Inflammatory macrophage treated with lipopolysaccharide for 1 hour (primary cell): ENCODE measurements at regions not wholly inside any gene's neighbourhood (a gene's known extent, or its start where the extent isn't known, plus 50 kb on each side); places are given as distances from the start of the nearest gene placed in this dataset.

Experiments
- DNase-seq, 2 donors: peaks; one replicate each; pipeline ENCODE4 v3.0.0-alpha.2; 2020 to 2022

DNA sequence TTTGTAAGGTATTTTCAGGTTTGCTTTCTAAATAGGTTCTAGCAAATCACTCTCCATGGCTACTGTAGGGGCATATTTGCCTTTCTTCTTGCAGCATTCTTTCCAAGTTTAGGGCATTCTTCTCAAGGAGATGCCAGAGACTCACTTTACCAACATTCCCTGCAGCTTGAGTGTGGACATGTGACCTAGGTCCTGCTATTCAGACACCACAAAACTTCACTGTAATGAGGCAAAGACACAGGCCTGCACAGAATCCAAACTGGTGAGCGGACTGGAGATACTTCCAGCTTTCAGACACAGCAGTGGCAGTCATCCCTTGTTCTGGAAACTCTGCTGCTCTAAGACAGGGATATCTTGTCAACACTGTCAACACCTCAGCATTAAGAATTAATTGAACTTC, 146.4 kb upstream of the PFN2 start:
- no peak for DNase-seq

DNA sequence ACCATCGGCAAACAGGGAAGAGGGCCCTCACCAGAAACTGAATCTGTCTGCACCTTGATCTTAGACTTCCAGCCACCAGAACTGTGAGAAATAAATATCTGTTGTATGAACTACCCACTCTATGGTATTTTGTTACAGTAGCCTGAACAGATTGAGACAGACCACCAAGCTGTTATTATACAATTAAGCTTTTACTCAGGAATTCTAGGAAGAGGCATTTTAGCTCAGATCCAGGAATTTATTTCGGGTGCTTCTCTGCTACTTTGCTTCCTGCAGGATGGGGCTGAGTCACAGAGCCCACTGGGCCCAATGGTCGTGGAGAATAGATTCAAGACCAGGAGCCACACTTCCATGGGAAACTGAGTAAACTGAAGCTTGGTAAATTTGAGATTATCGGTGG, 145.5 kb upstream of the PFN2 start:
- no peak for DNase-seq

DNA sequence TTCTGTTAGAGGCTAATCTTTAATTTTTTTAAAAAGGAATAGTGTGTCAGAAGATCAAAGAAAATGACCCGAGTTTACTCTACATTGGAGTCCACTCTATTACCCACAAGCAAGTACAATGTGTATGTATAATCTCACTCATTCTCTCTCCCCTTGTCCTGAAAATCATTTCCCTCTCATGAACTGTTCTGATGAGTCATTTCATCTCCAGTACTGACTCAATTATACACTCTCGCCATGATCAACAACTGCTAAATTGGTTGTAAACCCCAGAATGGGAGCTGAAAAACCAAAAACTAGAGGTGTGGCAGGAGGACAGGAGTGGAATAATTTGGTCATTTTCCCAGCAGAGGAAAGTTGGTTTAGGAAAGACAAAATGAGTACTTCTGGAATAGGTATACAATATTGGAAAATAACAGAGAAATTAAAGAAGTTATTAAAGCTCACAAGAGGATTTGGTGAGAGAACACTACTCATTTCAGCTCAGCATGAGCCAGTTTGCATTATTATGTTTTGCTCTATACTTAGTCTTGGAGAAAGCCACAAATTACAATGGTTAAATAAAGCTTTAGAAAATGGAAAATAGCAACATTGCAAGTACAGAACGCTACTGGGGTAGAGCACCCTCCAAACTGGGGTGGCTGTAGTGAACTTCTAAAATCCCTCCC, 144.3 kb upstream of the PFN2 start:
- no peak for DNase-seq

DNA sequence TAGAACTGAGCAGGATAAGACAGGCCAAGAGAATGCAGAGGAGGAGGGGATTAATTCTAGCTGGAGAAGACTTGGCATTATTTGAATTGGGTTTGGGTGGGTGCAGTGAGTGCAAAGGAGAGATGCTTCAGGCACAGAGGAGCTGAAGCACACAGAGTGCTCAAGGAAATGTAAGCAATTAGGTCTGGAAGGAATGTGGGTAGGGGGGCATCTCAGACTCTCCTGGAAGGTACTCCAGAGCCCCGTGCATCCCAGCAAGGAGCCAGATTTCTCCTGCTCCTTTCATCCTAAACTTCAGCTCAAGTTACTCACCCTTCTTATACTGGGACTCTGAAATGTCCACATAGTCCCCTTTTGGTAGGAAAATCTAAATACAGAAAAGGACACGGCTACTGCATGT, 143.6 kb upstream of the PFN2 start:
- DNase-seq, result no peak

DNA sequence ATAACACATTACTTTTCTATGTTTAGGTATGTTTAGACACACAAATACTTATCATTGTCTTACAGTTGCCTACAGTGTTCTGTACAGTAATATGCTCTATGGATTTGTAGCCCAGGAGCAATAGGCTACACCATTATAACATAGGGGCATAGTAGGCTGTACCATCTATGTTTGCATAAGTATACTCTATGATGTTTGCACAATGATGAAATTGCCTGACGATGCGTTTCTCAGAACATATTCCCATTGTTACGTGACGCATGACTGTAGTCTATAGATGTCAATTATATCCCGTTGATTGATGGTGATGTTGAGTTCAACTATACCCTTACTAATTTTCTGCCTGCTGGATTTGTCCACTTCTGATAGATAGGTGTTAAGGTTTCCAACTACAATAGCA, 139.4 kb upstream of the PFN2 start:
- no peak for DNase-seq

DNA sequence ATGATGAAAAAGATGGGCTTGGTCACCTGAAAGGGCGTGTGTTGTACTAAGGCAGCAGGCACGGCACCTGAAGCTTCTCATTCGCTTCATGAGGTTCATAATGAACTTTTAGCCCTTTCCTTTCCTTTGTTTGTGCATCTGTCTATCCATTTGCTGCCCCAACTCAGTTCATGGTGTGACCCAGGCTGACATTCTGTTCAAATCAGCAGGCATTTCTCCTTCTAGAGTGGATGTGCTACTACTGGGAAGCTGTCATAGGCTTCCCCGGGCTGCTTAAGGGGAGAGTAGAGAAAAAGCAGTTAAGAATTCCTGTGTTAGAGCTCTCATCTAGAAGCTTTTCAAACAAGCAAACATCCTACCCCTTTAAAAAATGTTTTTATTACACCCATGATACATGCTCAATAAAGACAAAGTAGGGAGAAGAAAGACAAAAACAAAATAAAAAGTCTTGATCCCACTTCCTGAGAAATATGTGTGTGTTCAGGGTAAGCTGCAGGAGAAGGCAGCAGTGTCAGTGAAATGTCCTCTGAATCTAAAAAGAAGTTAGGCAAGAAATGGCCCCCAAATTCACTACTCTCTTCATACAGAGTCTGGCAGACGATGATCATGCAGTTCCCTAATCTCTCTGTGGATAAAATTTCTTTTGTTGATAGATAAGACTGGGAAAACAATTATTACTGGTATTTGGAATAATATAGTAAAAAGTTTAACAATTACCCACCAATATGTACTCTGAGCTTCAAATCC, 136.9 kb upstream of the PFN2 start:
- no peak for DNase-seq

DNA sequence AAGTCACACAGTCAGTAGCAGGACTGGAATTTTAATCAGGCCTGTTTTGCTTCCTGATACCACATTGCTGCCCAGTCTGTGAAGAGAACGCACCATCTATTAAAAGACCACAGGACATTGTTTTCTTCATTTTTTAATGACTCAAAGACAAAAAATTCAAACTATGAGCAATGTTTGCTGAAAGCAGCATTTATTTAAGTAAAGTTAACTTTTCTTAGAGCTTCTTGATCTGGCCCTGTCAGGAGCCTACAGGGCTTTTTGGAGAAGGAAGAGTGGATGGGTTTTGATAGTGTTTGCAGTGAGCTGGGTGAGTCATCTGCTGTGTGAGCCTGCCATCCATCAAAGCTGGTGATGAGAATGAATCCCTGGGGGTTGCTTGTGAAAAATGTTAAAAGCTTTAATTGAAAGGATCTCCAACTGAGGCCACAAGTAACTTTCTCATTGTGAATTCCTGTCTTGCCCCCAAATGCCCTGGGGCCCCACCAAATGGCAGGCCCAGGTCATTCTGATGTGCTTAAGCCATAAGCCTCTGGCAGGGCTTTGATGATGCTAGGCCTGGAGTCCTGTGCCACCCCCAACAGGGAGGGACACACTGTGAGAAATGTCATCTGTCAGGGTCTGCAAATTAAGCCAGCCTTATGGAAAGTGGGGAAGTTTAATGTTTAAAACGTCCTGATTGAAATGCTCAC, 136.2 kb upstream of the PFN2 start:
- no peak for DNase-seq

DNA sequence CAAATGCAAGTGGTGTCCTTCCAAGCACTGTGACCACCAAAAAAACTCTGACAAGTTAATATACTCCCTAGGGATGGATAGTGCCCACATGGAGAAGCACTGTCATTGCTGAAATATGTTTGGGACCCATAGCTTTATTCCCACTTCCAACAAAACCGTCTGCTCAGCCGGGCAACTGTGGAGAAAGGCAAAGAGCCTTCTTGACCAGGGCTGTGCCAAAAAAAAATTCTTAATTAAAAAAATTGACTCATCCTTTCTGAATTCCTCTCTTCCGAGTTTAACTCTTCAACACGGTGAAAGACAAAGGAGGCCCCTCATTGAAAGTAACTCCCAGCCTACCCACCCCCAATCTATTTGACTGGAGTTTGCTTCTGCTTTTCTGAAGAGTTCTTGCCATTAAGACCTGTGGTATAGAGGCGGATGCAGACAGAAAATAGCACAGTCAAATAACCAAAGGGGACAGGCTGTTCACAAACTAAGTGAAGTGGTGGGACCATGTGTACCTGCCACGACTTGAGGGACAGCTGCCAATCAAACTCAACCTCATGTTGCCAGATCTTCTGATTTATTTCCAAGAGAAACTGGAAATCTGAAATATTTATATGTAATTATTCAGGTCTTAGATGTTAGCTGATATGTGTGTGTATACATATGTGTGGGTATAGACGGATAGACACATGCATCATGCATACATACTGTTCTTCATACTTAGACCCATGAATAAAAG, 135.4 kb upstream of the PFN2 start:
- DNase-seq, result no peak

DNA sequence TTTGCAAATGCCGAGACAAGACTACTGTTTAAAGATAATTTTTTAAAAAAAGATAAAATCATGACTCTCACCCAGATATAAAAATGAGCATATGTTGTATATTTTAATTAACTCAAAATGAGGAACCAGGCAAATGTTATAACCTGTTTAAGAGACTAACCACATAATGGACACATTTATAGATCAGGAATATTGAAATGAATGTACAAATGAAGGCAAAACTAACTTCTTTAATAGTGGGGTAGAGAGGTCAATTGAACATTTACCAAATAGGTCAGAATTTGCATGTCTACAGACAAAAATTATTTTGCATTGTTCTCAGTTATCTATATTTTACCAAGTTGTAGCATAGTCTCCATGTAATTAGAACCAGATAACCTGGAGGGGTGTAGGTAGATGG, 134.3 kb upstream of the PFN2 start:
- DNase-seq, result no peak

DNA sequence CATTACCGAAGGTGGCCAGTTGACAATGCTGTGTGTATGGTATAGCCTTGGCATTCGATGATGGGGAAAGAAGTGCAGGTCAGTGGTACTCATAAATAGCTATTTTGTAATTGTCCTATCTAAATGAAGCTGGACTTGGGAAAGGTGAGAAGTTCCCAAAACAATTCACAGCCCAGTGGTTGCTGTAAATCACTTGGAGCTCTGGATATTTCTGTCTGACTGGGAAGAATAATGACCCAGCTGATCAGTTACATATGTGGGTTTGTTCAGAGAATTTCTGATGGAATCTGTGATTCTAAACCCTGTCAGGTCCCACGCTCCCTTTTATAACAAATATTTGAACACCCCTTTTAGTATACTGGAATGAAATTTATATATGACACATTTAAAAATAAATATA, 133.9 kb upstream of the PFN2 start:
- no peak for DNase-seq

DNA sequence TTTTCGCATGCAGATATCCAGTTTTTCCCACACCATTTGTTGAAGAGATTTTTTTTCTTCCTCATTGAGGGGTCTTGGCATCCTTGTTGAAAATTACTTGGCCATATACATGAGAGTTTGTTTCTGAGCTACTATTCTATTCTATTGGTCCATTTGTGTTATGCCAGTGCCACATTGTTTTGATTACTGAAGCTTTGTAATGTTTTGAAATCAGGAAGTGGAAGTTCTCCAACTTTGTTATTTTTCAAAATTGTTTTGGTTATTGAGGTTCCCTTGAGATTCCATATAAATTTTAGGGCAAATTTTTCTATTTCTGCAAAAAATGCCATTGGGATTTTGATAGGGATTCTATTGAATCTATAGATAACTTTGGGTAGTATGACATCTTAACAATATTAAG, 130.3 kb upstream of the PFN2 start:
- DNase-seq, result no peak

DNA sequence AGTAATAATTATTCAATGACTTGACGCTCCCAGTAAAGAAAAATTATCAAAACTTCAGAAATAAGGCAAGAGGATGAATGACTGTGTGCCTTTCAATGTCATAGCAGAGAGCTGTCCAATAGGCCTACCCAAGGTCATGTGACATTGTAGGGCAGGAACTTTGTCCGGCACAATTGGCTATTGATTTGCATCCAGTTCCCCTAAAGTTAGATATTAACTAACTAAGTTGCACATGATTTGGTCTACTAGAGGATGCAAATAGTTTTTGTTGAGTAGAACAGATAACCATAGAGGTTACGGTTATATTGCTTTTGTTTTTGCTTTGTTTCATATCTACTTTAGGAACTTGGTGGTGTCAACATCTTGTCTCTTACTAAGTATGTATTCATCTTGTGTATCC, 127.9 kb upstream of the PFN2 start:
- DNase-seq, result no peak

DNA sequence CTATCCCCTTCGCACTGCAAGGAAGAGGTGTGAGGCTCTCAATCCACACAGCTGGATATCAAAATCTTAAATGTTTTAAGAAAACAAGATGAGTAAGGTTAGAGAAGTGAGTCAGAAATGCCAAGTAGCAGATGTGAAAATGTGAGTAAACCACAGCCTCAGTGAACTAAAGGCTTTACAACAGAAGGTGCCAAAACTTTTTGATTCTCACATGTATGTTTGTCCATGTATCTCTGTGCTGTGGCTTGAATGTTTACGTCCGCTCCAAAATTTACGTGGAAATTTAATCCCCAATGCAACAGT, 126.8 kb upstream of the PFN2 start:
- DNase-seq, result no peak

DNA sequence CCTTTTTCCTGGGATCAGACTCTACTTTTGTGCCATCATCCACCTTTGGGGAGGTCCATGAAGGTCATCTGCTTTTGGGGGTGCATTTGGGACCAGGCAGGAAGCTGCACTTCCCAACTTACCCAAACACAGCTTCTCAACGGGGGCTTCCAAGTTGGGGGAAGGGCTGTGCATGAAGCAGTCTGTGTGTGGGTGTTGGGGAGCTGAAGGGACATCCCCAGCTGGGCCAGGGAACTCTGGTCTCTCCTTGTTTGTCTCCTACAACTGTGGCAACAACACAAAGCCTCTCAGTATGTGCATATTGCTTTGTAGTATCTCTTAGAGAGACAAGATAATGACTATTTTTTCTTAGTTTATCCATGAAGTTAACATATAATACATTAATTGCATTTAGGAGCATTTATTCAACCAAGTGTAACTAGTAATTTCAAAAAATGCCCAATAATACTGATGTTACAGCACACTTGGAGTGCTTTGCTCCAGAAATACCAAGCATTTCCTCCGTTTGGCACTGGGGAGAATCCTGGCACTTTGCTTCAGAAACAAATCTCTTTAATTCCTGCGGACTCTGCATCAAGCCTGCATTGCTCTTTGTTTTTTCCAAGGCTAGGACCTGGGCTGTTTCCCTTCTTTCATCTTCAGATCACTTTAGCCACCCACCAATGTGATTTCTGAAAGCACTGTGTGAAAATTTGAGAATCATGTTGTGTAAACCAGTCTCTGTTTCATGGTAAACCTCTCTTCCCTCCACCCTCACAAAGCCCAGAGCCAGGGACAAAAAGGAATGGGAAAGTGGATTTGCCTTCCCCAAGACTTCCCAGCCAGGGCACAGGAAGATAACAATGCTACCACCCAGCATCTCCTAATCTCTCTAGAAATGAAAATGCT, 126.2 kb upstream of the PFN2 start:
- peak in 1 of 2 donors; percentile 29 for DNase-seq

DNA sequence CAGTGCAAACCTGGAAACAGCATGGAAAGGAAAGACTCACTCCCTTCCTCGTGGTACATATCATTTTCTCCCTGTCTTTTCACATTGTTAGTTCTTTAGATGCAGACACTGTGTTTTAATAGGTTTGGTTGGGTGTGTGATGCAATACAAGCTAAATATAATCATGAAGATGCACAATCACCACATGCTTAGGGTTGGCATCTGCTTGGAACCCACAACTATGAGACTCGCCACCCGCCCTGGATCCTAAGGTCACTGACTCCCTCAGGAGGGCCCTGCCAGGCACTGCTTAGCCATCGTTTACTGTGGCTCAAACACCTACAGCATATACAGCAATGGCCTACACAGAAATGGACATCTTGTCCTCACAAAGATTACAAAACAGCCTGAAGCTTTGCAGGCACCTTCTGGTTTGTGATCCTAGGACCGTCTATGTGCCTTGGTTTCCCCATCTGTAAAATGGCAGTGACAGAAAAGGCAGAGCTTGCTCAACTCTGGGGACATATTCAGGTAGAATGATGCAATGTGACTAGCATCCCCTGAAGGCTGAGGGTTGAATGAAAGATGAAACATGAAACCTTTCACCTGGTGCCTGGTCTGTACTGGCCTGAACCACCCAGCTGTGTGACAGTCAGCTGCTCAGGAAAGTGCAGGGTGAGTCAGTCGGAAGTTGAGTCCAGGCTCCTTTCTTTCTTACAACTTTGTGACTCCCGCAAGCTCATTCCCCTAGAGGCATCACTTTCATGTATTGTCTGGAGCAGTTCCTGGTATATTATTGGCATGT, 123.6 kb upstream of the PFN2 start:
- no peak for DNase-seq

DNA sequence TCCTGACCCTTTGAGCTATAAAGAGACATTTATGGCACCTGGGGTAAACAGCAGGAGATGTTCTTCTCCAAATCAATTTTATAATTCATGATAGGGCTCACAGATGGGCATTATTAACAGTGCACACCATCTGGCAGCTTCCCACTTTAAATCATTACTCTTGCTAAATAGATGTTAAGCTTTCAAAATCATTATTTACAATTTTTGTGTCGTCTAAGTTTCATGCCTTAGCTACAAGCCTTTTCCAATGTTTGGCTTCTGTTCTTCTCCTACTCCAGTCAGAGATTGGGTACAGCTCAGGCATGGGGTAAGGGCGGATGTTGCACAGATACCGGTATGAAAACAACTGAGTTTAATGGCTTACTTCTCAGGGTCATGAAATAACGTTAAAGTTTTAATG, 120.9 kb upstream of the PFN2 start:
- DNase-seq, result no peak

DNA sequence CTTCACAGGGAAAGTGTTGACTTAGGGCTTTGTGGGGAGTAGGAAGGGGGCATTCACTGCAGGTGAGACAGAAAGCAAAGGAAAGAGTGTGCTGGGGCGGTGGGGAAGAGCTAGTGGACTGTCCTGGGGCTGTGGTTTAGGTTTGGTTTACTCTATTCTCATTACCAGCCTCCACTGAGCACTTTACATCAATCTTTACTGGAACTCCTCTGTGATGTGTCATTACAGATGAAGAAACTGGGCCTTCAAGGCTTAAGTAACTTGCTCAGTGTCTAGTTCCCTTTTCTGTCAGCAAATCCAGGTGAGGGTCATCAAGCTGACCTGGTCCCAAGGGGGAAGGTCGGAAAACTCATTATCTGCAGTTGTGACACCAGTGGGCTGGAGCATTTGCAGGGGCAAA, 120.2 kb upstream of the PFN2 start:
- DNase-seq, result no peak

DNA sequence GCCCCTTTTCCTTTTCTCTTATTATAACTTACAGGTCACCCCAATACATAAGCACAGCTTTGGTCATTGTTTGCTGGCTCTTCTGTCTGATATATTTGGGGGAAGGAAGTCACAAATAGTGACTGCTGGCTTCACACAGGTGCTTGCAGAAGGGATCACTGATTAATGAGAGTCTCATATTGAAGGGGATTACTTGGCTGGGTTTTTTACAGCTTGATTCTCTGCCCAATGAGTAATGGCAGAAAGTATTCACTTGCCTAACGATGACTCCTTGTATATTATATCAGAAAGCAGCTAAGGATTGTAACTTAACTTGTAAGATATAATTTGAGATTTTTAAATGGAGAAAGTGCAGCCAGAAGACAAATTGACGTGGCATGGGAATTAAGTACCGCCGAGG, 119.3 kb upstream of the PFN2 start:
- no peak for DNase-seq

DNA sequence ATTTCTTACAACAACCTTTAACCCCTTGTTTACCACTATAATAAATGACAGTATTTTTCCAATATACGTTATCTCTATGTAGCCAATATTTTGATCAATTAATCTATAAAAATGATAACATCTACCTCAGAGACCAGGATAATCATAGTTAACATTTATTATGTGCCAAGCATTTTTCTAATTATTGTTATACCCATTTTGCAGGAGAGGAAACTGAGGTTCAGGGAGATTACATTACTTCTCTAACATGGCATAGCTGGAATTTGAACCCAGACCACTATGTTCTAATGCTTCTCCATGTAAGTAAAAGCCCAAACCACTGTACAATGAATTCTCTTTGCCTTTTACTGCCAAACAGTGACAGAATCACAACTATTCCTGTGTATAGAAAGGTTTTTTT, 113.4 kb upstream of the PFN2 start:
- no peak for DNase-seq

DNA sequence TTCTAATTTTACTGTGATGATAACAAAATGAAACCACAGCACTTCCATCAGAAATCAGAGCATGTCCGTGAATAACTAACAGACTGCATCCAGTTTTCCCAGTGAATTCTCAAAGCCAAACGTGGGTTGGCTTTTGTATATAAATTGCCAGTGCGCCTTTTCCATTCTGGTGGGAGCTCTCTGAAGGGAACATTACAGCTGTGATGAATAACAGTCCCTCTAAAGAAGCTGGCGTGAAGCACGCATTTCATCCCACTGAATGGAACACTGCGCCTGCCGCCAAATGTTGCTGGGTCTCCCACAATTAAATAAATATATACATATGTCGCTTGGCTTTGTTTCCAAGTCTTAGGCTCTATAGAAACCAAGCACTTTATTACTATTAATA, 113.0 kb upstream of the PFN2 start:
- DNase-seq, result no peak

DNA sequence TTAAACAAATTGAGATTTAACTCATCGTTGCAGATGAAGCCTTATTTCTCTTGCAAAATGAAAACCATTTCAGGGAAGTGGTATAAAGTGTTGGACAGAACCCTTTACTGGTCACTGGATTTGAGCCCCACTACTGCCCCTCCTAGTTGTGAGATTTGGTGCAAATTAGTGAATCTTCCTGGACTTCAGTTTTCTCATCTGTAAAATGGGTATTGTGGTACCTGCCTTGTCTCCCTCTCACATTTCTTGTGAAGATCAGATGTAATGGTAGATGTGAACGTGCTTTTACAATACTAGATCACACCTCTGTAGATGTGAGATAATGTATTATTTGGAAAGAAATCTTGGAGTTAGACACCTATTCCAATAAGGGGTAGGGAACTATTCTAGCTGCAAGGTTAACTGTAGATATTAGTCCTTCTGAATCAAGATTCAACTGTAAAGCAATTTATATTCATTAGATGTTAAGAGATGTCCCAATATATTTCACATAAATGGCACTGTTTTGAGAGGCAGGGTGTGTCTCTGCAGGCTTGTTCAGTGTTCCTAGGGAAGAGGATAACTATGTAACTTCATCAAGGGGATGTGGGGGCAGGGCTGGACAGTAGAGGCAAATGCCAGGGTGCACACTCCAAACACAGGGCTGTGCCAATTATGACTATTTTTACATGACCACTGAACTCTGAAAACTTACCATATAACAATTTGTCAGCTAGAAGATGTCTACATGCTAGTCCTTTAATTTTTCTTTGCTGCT, 112.4 kb upstream of the PFN2 start:
- DNase-seq, result no peak
